ENCODE measurements at regions not wholly inside any gene's neighbourhood (a gene's known extent, or its start where the extent isn't known, plus 50 kb on each side); places are given as distances from the start of the nearest gene placed in this dataset.

GRCh38 chr1:187445066-187445465 is 616.3 kb downstream of the PLA2G4A start:
- ATAC-seq: no peak
- TF ChIP-seq ZNF70 (CRISPR knock-in tag; IDR thresholded peaks at IDR 0.05) (no peak), ZC3H10 (CRISPR knock-in tag; IDR thresholded peaks at IDR 0.05) (no peak), ZNF565 (CRISPR knock-in tag; conservative IDR thresholded peaks at IDR 0.05; ENCODE audit: low read depth) (no peak)

- TF ChIP-seq ZNF565 (CRISPR knock-in tag; conservative IDR thresholded peaks at IDR 0.05; ENCODE audit: low read depth) (no peak), TOX (CRISPR knock-in tag; IDR thresholded peaks at IDR 0.05; ENCODE audit: borderline replicate concordance) (no peak), PATZ1 (CRISPR knock-in tag; IDR thresholded peaks at IDR 0.05; ENCODE audit: borderline replicate concordance) (no peak), BACH2 (CRISPR knock-in tag; IDR thresholded peaks at IDR 0.05; ENCODE audit: borderline replicate concordance) (no peak), ZNF70 (CRISPR knock-in tag; IDR thresholded peaks at IDR 0.05) (no peak), ZC3H10 (CRISPR knock-in tag; IDR thresholded peaks at IDR 0.05) (no peak), TCF4 (CRISPR knock-in tag; IDR thresholded peaks at IDR 0.05; ENCODE audit: borderline replicate concordance) (no peak), ZFP30 (CRISPR knock-in tag; IDR thresholded peaks at IDR 0.05) (no peak), SNAI2 (CRISPR knock-in tag; IDR thresholded peaks at IDR 0.05) (no peak), ZFP3 (CRISPR knock-in tag; IDR thresholded peaks at IDR 0.05) (no peak), PPARA (CRISPR knock-in tag; IDR thresholded peaks at IDR 0.05; ENCODE audit: borderline replicate concordance) (no peak)
- ATAC-seq: no peak
These were observed 622.5 kb downstream of the PLA2G4A start for GRCh38 chr1:187451238-187451637.

- ATAC-seq: no peak
- TF ChIP-seq ZFP3 (CRISPR knock-in tag; IDR thresholded peaks at IDR 0.05) (no peak), CSRNP3 (CRISPR knock-in tag; IDR thresholded peaks at IDR 0.05) (no peak), TOX (CRISPR knock-in tag; IDR thresholded peaks at IDR 0.05; ENCODE audit: borderline replicate concordance) (no peak), GLIS3 (CRISPR knock-in tag; IDR thresholded peaks at IDR 0.05) (no peak), PATZ1 (CRISPR knock-in tag; IDR thresholded peaks at IDR 0.05; ENCODE audit: borderline replicate concordance) (no peak), ISL1 (CRISPR knock-in tag; IDR thresholded peaks at IDR 0.05) (no peak)
These were observed 625.3 kb downstream of the PLA2G4A start for GRCh38 chr1:187454010-187454409.

- no peak for ATAC-seq
- TF ChIP-seq BACH2 (CRISPR knock-in tag; IDR thresholded peaks at IDR 0.05; ENCODE audit: borderline replicate concordance) (no peak), PATZ1 (CRISPR knock-in tag; IDR thresholded peaks at IDR 0.05; ENCODE audit: borderline replicate concordance) (no peak), GLIS3 (CRISPR knock-in tag; IDR thresholded peaks at IDR 0.05) (no peak), OSR1 (CRISPR knock-in tag; IDR thresholded peaks at IDR 0.05) (no peak), ISL1 (CRISPR knock-in tag; IDR thresholded peaks at IDR 0.05) (no peak), ZNF8 (CRISPR knock-in tag; IDR thresholded peaks at IDR 0.05) (no peak), CREB5 (CRISPR knock-in tag; IDR thresholded peaks at IDR 0.05; ENCODE audit: low read depth) (no peak), ZNF565 (CRISPR knock-in tag; conservative IDR thresholded peaks at IDR 0.05; ENCODE audit: low read depth) (no peak)
These were observed 627.7 kb downstream of the PLA2G4A start for GRCh38 chr1:187456446-187456845.

GRCh38 chr1:187460093-187460492 is 631.3 kb downstream of the PLA2G4A start:
- no peak for ATAC-seq
- TF ChIP-seq CSDC2 (CRISPR knock-in tag; IDR thresholded peaks at IDR 0.05) (no peak), ISL1 (CRISPR knock-in tag; IDR thresholded peaks at IDR 0.05) (no peak), POU6F1 (CRISPR knock-in tag; IDR thresholded peaks at IDR 0.05; ENCODE audit: borderline replicate concordance, low read depth) (no peak), ARNTL (CRISPR knock-in tag; IDR thresholded peaks at IDR 0.05; ENCODE audit: borderline replicate concordance, low read depth) (no peak), TCF4 (CRISPR knock-in tag; IDR thresholded peaks at IDR 0.05; ENCODE audit: borderline replicate concordance) (no peak), RARB (CRISPR knock-in tag; IDR thresholded peaks at IDR 0.05) (no peak), OSR1 (CRISPR knock-in tag; IDR thresholded peaks at IDR 0.05) (no peak), TSHZ2 (CRISPR knock-in tag; IDR thresholded peaks at IDR 0.05) (no peak)

Data from SK-N-SH treated with all-trans-retinoic acid at 6 μM for 48 hours (cell line).